ENCODE measurements at regions not wholly inside any gene's neighbourhood (a gene's known extent, or its start where the extent isn't known, plus 50 kb on each side); places are given as distances from the start of the nearest gene placed in this dataset.

DNA sequence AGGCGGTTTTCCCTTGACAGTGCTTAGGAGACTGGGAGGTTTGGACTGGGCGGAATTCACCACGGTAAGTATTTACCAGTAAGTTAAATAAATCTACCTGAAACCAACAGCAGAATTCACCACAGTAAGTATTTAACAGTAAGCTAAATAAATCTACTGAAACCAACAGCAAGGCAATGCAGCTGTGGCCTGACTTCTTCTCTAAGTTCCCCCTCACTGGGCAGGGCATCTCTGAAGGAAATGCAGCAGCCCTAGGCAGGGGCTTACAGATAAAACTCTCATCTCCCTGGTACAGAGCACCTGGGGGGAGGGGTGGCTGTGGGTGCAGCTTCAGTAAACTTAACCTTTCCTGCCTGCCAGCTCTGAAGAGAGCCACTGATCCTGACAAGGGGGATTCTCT, 432.5 kb upstream of the LRRTM1 start:
- no peaks in the 10 kb centered on the region for H3K36me3 Mint-ChIP-seq
- no peak overlapping the region for H3K27ac Mint-ChIP-seq
- H3K9me3 Mint-ChIP-seq, result peaks cover 21 to 55% (median 40%) of the 10 kb centered on the region in 6 donors
- no peaks in the 10 kb centered on the region for H3K4me1 Mint-ChIP-seq
- H3K4me3 Mint-ChIP-seq, result no peak overlapping the region
- H3K27me3 Mint-ChIP-seq (ENCODE audit: low read depth in 3 of 3), result no peaks in the 10 kb centered on the region
- DNase-seq, result no peak

DNA sequence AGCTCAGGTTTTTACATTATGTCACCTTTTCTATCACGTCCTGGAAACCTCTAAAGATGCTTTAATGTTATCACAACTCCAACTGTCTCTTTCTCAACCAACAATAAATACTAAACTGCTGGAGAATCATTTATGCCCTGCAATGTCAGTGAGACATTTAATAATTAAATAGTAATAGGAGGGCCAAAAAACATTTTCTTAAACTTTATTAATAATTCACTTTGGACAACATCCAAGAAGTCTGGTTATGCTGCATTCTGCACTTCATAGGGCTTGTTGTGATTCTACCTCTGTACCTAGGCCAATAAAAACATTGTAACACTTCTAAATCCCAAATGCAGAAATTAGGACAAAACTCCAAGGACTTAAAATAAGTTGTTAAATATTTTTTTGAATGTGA, 420.4 kb upstream of the LRRTM1 start:
- no peak for DNase-seq
- peaks cover 9 to 73% (median 23%) of the 10 kb centered on the region in 6 donors for H3K9me3 Mint-ChIP-seq
- no peaks in the 10 kb centered on the region for H3K4me1 Mint-ChIP-seq
- H3K27me3 Mint-ChIP-seq (ENCODE audit: low read depth in 3 of 3), result peaks cover 0 to 2% (median 0%) of the 10 kb centered on the region in 3 donors
- no peak overlapping the region for H3K4me3 Mint-ChIP-seq
- no peaks in the 10 kb centered on the region for H3K36me3 Mint-ChIP-seq
- no peak overlapping the region for H3K27ac Mint-ChIP-seq

DNA sequence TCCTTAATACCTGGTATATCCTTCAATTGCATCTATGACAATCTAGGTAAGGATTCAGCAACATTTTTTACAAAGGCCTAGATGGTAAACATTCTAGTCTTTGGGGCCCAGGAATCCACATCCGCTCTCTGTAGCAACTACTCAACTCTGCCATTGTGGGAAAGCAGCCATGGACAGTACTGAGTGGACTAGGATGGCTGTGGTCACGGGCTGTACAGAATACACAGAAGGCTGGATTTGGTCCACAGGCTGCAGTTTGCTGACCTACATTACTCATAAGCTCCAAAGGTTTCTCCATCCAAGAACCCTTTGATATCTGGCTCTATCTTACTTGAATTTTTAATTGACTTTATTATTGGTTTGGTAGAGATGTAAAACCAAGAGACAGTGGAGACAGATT, 418.3 kb upstream of the LRRTM1 start:
- DNase-seq, result no peak
- Mint-ChIP-seq H3K27me3 (ENCODE audit: low read depth in 3 of 3) (no peaks in the 10 kb centered on the region), H3K4me1 (no peaks in the 10 kb centered on the region), H3K9me3 (peaks cover 6 to 69% (median 21%) of the 10 kb centered on the region in 6 donors), H3K36me3 (no peaks in the 10 kb centered on the region), H3K27ac (no peak overlapping the region), H3K4me3 (no peak overlapping the region)

DNA sequence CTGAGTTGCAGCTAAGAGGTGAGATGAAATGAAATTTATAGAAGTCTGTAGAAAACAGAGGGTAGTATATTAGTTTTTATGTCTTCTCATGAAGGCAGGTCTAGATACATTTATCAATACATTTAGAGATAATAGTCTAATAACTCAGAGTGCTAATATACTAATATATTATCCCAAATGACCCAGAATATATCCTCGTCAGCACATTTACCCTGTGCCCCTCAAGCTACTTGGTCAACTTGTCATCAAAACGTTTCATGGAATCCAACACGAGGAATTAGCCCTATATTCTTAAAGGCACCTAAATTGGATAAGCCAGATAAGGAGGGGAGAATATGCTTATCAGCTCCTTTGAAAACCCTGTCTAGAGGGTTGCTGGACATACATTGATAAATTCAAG, 415.1 kb upstream of the LRRTM1 start:
- H3K4me3 Mint-ChIP-seq, result no peak overlapping the region
- no peaks in the 10 kb centered on the region for H3K27me3 Mint-ChIP-seq (ENCODE audit: low read depth in 3 of 3)
- peaks cover 7 to 55% (median 21%) of the 10 kb centered on the region in 6 donors for H3K9me3 Mint-ChIP-seq
- H3K36me3 Mint-ChIP-seq, result no peaks in the 10 kb centered on the region
- no peaks in the 10 kb centered on the region for H3K4me1 Mint-ChIP-seq
- no peak for DNase-seq
- H3K27ac Mint-ChIP-seq, result no peak overlapping the region

DNA sequence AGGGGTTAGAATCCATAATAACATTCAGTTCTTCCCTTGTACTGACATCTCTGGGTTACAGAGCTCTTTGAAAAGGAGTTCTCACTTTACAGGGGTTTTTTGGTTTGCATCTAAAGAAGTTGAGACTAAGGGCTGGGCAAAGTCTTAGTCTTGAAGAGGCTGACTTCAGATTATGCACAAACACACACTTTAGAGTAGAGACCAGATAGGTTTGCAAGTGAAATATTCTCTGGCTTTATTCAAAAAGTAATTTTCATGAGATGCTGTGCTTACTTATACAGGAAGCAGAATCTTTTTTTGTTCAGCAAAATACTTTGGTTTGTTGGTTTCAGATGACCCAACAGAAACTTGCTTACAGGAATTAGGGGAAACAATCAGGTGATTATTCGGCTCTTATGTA, 410.9 kb upstream of the LRRTM1 start:
- no peak overlapping the region for H3K27ac Mint-ChIP-seq
- H3K4me1 Mint-ChIP-seq, result no peaks in the 10 kb centered on the region
- H3K27me3 Mint-ChIP-seq (ENCODE audit: low read depth in 3 of 3), result no peaks in the 10 kb centered on the region
- H3K4me3 Mint-ChIP-seq, result no peak overlapping the region
- H3K36me3 Mint-ChIP-seq, result peaks cover 0 to 3% (median 0%) of the 10 kb centered on the region in 3 donors
- no peak for DNase-seq
- peaks cover 8 to 47% (median 20%) of the 10 kb centered on the region in 6 donors for H3K9me3 Mint-ChIP-seq

DNA sequence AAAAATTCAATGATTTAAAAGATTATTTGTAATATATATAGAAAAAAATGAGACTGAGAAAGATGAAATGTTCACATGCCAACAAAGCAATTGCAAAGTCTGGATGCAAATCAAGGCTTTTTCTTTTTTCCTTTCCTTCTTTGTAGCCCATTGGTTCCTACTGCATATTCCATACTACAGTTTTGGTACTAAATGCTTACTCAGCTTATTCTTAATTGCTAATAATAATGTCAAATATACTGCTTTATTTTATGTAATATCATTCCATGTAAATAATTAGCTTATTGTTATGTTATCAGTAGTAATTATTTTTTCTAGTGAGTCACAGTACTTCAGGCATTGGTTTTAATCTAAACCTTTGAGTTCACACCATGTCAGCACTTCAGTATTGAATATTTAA, 407.4 kb upstream of the LRRTM1 start:
- Mint-ChIP-seq H3K36me3 (peaks cover 0 to 3% (median 0%) of the 10 kb centered on the region in 3 donors), H3K4me1 (no peaks in the 10 kb centered on the region), H3K4me3 (no peak overlapping the region), H3K27me3 (ENCODE audit: low read depth in 3 of 3) (no peaks in the 10 kb centered on the region), H3K9me3 (peaks cover 20 to 56% (median 22%) of the 10 kb centered on the region in 6 donors), H3K27ac (no peak overlapping the region)
- no peak for DNase-seq

DNA sequence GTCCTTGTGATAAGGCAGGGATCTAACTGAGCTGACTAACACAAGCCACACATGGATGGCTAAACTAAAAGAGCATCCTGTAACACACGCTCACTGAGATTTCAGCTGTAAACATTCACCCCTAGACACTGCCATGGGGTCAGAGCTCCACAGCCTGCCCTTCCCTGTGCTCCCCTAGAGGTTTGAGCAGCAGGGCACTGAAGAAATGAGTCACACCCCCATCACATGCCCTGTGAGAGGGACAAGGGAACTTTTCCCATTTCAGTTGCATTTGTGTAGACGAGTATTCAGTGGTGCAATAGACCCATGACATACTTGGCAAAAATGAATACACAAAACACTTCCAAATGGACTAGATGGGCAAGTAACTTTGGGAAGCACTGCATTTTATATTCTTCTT, 402.4 kb upstream of the LRRTM1 start:
- no peaks in the 10 kb centered on the region for H3K27me3 Mint-ChIP-seq (ENCODE audit: low read depth in 3 of 3)
- H3K36me3 Mint-ChIP-seq, result peaks cover 0 to 3% (median 0%) of the 10 kb centered on the region in 3 donors
- no peak overlapping the region for H3K27ac Mint-ChIP-seq

DNA sequence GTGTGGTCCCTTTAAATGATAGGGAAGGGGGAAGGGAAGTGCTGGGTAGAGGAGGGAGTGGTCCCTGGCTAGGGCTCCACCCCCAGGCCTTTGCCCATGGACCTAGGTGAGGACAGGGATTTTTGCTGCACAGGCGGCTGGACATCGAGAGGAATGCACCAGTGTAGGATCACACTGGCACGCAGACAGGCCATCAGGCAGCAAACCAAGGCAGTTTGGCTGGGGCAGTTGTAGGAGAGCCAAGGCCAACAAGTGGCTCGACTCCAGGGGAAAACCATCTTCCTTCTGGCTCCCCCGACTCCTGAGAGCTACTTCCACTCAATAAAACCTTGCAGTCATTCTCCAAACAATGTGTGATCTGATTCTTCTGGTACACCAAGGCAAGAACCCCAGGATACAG, 402.0 kb upstream of the LRRTM1 start:
- Mint-ChIP-seq H3K27me3 (ENCODE audit: low read depth in 3 of 3) (no peaks in the 10 kb centered on the region), H3K4me3 (no peak overlapping the region), H3K27ac (no peak overlapping the region), H3K9me3 (peaks cover 15 to 38% (median 23%) of the 10 kb centered on the region in 6 donors), H3K36me3 (peaks cover 0 to 3% (median 0%) of the 10 kb centered on the region in 3 donors), H3K4me1 (no peaks in the 10 kb centered on the region)
- DNase-seq, result no peak

More for the DNA sequence above, 402.4 kb upstream of the LRRTM1 start:
- no peak for DNase-seq
- Mint-ChIP-seq H3K9me3 (peaks cover 15 to 36% (median 22%) of the 10 kb centered on the region in 6 donors), H3K4me3 (no peak overlapping the region), H3K4me1 (no peaks in the 10 kb centered on the region)

DNA sequence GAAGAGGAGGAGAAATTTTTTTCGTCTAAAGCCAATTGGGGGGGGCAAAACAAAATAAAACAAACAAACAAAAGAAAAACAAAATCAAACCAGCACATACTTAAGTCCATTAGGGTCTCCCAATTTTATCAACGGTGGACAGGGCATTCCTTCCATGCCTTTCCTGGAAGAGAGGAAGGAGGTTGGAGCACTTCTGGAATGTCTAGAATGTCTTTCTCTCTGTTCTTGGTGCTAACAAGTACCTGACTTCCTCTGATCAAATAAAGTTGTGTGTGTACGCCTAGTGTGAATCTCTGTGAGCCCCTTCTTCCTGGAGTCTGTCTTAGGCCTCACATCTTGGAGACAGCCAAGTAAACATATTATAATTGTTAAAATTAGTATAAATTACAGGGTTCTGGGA, 399.0 kb upstream of the LRRTM1 start:
- no peaks in the 10 kb centered on the region for H3K36me3 Mint-ChIP-seq
- no peaks in the 10 kb centered on the region for H3K4me1 Mint-ChIP-seq
- no peaks in the 10 kb centered on the region for H3K27me3 Mint-ChIP-seq (ENCODE audit: low read depth in 3 of 3)
- H3K27ac Mint-ChIP-seq, result no peak overlapping the region
- H3K9me3 Mint-ChIP-seq, result peaks cover 15 to 50% (median 23%) of the 10 kb centered on the region in 6 donors
- H3K4me3 Mint-ChIP-seq, result no peak overlapping the region
- no peak for DNase-seq

DNA sequence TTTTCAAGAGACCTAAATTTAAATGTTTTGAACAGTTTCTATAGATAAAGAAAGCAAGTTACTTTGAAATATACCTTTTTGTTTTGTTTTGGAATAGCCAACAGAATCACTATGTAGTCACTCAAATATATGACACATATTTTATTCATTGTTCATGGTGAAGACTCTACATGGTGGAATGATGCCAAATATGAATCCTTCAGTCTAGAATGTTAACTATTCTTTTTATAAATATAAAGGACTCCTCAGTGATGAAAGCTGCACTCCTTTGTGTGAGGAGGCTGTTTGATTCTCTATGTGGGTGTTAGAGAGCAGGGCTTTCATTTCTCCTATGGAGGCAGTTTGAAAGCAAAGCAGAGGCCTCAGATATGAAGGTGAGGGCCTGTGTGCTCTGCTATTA, 396.4 kb upstream of the LRRTM1 start:
- Mint-ChIP-seq H3K9me3 (peaks cover 12 to 61% (median 27%) of the 10 kb centered on the region in 6 donors), H3K36me3 (no peaks in the 10 kb centered on the region), H3K27me3 (ENCODE audit: low read depth in 3 of 3) (no peaks in the 10 kb centered on the region), H3K27ac (no peak overlapping the region), H3K4me1 (no peaks in the 10 kb centered on the region), H3K4me3 (no peak overlapping the region)
- no peak for DNase-seq
